RKO (cell line): ENCODE measurements at regions not wholly inside any gene's neighbourhood (a gene's known extent, or its start where the extent isn't known, plus 50 kb on each side); places are given as distances from the start of the nearest gene placed in this dataset.
A peak's percentile ranks its signal among the peaks of the same experiment; 100 is the strongest.
"Not testable (repeated sequence)": the region's sequence is repeated elsewhere in the genome, so short reads cannot be mapped to it uniquely, and the experiment has no call there.

ENCODE experiments used
- DNase-seq: peaks from one replicate; pipeline ENCODE4 v3.0.0-alpha.2; 2016; ENCODE audit warnings: low spot score

DNA sequence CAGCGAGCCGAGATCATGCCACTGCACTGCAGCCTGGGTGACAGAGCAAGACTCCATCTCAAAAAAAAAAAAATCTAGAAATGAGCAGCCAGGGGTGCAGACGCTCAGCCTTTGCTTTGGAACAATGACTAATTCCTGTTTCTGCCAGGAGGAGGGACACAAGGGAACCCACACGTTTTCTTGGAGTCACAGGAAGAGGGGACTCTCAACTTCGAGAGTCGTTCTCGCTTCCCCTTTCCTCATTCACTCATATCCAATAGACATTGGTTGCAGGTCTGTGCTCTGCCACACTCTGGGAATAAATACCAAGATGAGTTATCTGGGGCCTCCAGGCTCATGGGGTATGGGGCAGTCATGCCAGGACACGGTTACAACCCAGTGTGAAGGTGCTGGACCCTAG lies 91.5 kb upstream of the RREB1 start:
- peak; percentile 19 for DNase-seq

DNA sequence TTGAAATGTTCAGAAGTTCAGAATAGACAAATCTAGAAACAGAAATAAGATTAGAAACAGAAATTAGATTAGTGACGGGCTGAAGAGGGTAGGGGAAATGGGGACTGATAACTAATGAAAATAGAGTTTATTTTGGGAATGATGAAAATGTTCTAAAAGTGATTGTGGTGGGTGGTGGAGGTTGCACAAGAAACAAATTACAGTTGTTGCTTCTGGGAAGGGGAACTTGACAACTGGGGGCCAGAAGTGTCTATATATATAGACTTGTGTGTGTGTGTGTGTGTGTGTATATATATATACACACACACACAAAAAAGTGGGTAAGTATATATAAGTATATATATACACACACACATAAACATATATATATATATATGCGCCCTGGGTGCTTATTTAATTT lies 86.5 kb upstream of the RREB1 start:
- DNase-seq = no peak

GRCh38 chr6:7025861-7026260 lies 81.9 kb upstream of the RREB1 start:
- DNase-seq = no peak

DNA sequence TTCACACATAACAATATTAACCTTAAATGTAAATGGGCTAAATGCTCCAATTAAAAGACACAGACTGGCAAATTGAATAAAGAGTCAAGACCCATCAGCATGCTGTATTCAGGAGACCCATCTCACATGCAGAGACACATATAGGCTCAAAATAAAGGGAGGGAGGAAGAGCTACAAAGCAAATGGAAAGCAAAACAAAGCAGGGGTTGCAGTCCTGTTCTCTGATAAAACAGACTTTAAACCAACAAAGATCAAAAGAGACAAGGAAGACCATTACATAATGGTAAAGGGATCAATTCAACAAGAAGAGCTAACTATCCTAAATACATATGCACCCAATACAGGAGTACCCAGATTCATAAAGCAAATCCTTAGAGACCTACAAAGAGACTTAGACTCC lies 78.8 kb upstream of the RREB1 start:
- not testable (repeated sequence) for DNase-seq

DNA sequence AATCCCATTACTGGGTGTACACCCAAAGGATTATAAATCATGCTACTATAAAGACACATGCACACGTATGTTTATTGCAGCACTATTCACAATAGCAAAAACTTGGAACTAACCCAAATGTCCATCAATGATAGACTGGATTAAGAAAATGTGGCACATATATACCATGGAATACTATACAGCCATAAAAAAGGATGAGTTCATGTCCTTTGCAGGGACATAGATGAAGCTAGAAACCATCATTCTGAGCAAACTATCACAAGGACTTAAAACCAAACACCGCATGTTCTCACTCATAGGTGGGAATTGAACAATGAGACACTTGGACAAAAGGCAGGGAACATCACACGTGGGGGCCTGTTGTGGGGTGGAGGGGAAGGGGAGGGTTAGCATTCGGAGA lies 76.8 kb upstream of the RREB1 start:
- not testable (repeated sequence) for DNase-seq

DNA sequence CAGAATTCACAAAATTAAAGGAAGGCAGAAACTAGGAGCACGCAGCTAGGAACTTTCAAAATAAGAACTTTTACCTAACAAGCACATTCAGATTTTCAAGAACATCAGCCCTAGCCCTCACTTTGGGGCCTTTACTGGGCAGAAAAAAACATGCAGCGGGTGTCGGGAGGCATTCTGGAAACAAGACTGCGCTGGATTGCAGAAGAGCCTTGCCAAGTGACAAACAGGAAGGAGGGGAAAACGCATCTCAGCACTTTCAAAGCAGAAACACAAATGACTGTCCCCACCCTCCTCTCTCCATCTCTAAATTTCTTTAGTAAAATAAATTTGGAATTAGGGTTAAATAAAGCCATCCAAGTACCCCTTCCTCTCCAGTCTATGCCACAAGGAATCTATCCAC lies 74.6 kb upstream of the RREB1 start:
- no peak for DNase-seq

GRCh38 chr6:7034055-7034454 lies 73.7 kb upstream of the RREB1 start:
- no peak for DNase-seq

DNA sequence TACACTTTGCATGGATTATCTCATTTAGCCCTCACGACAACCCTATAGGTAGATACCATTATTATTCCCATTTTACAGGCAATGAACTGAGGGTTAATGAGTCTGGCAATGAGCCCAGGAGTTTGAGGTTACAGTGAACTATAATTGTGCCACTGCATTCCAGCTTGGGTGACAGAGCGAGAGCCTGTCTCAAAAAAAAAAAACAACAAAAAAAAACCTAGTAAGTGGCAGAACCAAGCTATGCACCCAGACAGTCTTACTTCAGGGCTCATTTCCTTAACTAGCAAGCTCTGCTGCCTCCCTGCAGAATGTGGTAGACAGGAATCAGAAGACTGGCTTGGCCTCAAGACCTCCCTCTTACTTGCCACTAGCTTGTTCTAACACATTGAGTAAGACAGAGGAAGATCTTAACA lies 71.9 kb upstream of the RREB1 start:
- no peak for DNase-seq

GRCh38 chr6:7041511-7042026 lies 66.2 kb upstream of the RREB1 start:
- DNase-seq = no peak

DNA sequence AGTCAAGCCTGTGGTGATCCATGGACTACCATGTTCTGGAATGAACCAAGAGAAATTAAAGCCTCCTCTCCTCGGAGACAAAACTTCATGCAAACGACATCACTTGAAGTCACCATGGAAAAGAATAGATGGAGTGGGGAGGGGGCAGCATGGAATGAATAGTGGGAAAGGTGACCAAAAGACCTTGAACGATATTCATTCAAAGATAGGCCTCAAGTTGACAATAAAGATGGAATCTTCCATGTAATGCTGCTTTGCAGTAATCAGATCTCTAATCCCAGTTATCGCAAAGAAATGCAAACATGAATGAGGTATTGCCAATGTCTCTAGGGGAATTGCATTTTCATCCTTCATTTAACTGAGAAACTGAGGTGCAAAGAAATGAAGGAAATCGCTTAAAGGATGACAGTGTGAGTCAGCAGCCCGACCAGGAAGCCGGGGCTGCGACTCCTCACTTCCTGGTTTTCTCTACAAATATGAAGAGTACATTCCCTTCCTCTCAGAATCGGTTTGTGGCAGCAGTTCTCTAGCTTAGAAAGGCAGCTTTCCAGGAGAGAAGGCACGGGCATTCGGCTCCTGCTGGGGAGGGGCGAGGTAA lies 65.6 kb upstream of the RREB1 start:
- DNase-seq = no peak

GRCh38 chr6:7042654-7043545 lies 64.9 kb upstream of the RREB1 start:
- no peak for DNase-seq

DNA sequence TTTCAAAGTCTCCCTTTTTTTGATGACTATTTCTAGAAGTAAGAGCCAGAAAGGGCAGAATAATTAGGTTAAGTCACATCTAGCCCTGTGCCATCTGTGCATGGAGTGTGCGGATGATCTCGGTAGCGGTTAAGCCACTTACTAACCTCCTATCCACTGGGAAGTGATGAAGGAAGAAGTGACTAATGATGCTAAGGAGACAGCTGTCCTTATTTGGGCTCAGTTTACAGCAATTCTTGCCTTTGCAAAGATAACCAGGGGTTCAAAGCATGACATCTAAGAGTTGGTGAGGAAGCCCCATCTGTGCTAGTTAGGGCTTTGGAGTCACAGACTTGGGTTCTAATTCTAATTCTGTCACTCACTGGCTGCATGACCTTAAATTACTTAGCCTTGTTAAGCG lies 62.4 kb upstream of the RREB1 start:
- no peak for DNase-seq

DNA sequence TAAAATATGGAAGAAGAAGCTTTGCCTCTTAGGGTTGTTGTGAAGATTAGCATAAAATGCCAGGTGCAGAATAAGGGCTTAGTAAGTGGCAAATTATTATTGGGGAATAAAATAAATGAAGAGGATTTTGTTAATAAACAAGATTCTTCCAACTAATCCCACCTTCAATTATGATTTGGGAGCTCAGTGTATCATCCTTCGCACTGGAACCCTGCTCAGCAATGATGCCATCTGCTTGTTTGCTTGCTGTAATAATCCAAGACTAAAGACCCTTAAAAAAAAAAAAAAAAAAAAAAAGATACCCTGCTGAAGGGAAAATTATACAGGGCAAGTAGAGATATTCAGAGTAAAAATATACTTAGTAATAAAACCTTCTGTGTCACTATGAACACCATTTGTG lies 62.0 kb upstream of the RREB1 start:
- DNase-seq = no peak

DNA sequence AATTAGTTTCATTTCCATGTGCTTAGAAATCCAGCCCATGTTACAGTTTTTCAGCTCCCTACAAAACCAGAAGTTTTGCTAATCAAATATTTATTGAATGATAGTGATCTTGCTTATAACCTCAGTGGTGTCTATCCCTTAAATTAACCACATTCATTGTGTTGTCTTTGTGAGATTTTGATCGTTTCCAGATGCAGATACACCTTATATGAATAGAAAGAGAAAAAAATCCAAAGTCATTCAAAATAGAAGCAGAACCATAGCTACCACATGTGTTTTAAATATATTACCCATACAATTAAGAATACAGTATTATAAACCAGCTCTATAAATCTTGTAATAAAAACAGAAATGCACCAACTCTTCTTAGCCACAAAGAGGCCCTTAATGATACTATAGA lies 60.6 kb upstream of the RREB1 start:
- no peak for DNase-seq

DNA sequence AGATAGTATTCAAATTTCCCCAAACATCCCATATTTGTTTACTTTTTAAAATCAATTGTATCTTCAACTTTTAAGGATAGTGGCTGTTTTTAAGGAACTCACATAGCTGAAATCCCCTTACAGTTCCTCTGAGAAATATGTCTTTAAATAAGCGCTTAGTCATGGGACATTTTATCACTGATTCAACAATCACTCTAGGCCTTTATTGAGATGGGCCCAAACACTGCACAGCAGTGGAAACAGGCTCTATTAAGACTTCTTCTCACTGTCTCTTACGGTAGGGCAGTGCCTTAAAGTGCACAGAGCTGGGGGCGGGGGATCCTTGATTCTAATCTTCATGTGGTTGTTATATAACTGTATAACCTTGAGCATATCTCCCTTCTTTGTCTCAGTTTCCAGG lies 59.8 kb upstream of the RREB1 start:
- DNase-seq = no peak

DNA sequence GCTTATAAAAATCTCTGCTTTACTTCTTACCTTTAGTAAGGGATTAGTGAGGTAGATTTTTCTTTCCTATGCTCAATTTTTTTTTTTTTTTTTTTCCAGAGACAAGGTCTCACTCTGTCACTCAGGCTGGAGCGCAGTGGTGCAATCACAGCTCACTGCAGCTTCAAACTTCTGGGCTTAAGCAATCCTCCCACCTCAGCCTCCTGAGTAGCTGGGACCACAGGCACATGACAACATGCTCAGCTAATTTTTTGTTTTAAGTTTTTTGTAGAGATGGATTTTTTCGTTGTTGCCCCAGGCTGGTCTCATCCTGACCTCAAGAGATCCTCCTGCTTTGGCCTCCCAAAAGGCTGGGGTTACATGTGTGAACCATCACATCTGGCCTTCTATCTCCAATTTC lies 58.9 kb upstream of the RREB1 start:
- no peak for DNase-seq

DNA sequence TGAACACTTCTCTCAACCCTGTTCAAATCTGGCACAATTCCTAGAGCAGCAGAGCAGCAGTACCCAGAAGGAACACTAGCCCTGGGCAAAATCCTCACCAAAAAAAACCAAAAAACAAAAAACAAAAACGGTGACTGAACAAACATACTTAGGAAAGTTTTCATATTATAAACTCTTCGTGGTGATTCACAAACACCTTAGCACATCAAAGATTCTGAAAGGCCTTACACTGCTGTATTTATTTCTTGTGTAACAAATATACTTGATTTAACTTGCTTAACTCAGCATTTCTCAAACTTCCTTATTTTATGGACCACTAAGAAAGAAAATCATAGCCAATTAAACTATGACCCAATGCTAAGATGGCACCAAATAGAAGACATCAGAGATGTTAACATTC lies 57.8 kb upstream of the RREB1 start:
- peak; percentile 29 for DNase-seq

DNA sequence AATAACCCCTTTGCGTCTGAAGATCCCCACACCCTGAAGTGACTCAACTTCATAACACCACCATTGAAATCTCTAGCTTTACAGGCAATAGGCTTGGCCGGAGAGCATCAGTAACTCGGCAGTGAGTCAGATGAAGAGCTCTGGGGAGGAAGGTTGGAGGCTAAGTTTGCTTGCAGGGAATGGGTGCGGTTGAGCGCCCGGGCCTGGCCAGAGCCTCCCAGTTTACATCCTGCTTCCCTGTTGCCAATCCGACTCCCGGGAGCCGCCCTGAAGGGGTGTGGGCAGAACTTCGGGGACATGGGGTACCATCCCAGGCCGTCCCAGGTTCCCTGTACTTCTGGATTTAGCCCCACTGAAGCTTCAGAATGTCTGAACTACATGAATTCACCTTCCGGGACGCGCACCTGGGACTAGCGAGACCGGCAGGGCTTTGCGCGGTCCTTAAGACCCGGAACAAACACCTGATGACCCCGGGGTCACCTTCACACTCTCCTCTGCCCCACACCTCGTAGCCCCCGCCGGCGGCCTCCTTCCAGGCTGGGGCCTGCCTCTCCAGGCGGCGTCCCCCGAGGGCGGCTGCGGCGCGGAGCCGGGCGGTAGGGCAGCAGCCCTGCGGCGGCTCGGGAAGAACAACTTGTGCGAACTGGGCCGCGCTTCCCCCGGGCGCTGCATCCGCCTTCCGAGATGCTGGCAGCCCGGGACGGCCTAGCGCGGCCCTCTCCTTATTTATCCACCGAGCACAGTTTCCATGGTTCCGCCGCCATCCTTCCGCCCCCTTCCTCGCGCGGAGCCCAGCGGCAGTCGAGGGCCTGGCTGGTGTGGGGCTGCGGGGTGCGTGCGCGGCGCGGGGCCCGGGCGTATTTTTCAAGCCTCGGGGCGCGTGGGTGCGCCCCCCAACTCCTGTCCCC lies 56.6 kb upstream of the RREB1 start:
- DNase-seq = peak; percentile 94

- DNase-seq = peak; percentile 63
These were observed 55.9 kb upstream of the RREB1 start for GRCh38 chr6:7051780-7052442.

GRCh38 chr6:7052443-7053011 lies 55.2 kb upstream of the RREB1 start:
- DNase-seq = peak; percentile 67

DNA sequence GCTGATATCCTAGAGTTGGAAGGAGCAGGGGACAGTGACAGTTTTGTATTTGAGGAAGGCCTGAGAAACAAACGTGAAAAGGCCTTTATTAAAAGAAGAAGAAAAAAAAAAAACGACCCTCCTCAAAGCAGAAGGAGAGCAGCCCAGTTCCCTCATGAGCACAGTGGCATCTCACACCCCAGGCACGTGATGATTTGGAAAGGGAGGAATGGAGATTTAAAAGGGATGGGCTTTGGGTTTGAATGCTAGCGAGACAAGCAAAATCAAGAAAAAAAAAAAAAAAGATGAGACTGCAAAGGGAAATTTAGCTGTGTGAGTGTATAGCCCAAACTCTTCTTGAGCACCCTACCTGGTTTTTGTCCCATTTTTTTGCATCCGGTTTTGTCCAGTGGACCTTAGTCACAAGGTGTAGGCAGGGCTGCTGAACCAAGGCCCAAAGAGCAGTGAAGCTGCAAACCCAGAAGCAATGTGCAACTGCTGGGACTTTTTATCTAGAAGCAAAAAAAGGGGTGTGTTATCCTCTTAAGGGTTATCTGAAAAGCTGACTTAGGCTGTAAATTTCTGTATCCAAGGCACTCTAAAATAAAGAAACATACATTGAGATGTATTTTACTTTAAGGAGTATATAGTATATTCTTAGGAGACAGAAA lies 54.5 kb upstream of the RREB1 start:
- no peak for DNase-seq
